Omental fat pad (tissue), 3 donors: ENCODE measurements at regions not wholly inside any gene's neighbourhood (a gene's known extent, or its start where the extent isn't known, plus 50 kb on each side); places are given as distances from the start of the nearest gene placed in this dataset.

Experiments
- ATAC-seq: fragments of 150-250 bp; one replicate; pipeline ENCODE4 v1.9.1; 2016; ENCODE audit warnings: mild to moderate bottlenecking, moderate library complexity; ENCODE audit not compliant: low FRiP score
- DNase-seq: peaks from one replicate; pipeline ENCODE4 v3.0.0-alpha.2; 2019; ENCODE audit warnings: low spot score
- TF ChIP-seq, protein P1 (sequence below), 3 donors: fragments of 450-650 bp; IDR thresholded peaks; one replicate each; pipeline ENCODE4 v1.5.1; 2016 to 2017; ENCODE audit warnings: antibody characterized with exemption in 3 of 3, mild to moderate bottlenecking in 3 of 3, moderate library complexity in 2 of 3

DNA sequence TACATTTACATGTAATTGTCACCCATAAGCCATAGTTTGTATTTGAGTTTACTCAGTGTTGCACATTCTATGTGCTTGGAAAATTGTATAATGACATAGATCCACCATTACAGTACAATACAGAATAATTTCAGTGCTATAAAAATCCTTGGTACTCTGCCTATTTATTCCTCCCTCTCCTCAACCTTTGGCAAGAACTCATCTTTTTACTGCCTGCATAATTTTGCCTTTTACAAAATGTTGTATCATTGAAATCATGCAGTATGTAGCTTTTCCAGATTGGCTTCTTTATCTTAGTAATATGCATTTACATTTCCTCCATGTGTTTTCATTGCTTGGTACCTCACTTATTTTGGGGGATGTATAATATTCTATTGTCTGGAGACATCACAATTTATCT lies 786.9 kb upstream of the SEMA6D start:
- no peak for ATAC-seq

DNA sequence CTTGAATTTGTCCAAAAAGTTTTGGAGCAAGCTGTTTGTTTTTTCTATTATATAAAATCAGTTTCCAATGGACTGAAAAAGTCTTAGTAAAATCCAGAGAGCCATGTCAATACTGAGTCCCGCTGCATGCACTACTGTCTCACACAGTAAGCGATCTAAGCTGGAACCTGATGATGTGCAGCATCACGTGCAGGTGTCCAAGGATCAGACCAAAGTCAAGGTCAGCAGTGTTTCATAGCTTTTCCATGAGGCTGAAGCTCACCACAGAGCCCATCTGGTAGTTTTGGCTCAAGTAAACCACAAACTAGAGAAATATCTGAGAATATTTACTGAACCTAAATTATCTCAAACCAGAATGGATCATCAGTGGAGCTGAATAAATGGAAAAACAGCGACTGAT lies 784.0 kb upstream of the SEMA6D start:
- ATAC-seq: no peak
- TF ChIP-seq, protein P1, sequence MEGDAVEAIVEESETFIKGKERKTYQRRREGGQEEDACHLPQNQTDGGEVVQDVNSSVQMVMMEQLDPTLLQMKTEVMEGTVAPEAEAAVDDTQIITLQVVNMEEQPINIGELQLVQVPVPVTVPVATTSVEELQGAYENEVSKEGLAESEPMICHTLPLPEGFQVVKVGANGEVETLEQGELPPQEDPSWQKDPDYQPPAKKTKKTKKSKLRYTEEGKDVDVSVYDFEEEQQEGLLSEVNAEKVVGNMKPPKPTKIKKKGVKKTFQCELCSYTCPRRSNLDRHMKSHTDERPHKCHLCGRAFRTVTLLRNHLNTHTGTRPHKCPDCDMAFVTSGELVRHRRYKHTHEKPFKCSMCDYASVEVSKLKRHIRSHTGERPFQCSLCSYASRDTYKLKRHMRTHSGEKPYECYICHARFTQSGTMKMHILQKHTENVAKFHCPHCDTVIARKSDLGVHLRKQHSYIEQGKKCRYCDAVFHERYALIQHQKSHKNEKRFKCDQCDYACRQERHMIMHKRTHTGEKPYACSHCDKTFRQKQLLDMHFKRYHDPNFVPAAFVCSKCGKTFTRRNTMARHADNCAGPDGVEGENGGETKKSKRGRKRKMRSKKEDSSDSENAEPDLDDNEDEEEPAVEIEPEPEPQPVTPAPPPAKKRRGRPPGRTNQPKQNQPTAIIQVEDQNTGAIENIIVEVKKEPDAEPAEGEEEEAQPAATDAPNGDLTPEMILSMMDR (IDR thresholded peaks at IDR 0.05): no peak
- no peak for DNase-seq

More for the DNA sequence above, 786.9 kb upstream of the SEMA6D start:
- TF ChIP-seq, protein P1 (IDR thresholded peaks at IDR 0.05): no peak
- DNase-seq: no peak

DNA sequence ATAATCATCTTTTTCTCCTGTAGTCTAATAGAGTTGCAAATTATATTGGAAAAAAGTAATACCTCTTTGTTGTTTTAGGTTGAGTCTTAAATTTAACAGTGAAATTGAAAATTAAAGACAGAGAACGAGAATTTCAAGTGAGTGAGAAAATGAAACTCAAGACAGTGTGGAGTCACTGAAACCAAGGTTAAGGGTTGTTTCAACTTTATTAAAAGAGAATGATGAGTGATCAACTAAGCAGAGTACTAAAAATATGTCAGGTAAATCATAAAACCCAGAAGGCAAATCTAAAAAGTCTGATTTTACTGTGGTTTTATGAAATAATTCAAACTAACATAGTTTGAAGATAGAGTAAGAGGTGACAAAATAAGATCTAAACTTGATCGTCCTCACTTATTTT lies 782.5 kb upstream of the SEMA6D start:
- TF ChIP-seq, protein P1 (IDR thresholded peaks at IDR 0.05): no peak
- no peak for DNase-seq
- ATAC-seq: no peak

DNA sequence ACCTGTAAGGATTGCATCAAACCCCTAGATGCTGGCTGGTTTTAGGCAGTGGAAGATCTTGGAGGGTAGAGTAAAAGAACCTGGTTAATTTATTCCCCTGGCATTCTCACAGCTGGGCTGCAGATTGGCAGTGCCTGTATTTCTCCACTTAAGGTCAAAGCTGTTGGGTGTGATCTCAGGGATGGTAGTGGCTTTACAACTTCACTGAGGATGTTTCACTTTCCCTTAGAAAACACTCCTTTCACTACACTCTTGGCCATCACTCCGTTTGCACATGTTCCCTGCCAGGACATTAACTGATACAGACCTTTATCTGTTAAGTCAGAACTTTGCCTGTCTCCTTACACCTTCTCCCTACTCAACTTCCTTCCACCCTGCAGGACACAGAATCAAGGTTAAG lies 779.1 kb upstream of the SEMA6D start:
- DNase-seq (no peak), ATAC-seq (no peak)
- TF ChIP-seq, protein P1 (IDR thresholded peaks at IDR 0.05): no peak

DNA sequence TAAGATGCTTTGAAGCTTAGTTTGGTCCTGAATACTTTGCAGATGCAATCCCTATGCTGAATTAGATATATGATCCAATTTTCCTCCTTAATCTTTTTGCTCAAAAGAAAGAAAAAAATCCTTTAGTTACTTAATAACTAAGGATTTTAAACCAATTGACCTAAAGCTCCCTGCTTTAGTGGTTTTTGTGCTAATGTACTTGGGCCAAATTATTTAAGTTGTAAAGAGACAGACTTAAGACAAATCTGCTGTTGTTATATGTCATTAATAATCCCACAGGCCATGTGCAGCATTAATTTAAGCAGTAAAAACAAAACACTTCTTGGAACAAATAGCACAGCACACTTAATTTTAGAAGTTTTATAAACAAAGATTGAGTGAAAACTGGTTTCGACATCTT lies 776.1 kb upstream of the SEMA6D start:
- ATAC-seq (no peak), DNase-seq (no peak)
- TF ChIP-seq, protein P1 (IDR thresholded peaks at IDR 0.05): no peak

DNA sequence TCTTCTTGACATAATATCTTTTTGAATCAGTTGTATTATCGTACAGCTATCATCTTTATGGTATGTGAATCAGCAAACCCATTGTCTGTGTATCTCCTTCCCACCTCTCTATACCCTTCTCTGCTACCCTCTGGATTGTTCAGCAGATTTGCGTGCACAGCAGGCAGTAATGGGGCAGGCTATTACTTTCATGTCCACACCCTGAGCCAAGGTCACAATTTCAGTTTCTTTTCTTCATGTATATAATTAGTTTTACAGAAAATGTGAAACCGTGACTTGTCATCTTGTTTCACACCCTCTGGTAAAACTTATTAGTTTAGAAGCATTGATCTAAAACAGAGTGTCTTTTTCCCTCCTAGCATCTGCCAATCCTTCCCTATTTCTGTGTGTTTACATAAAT lies 770.4 kb upstream of the SEMA6D start:
- TF ChIP-seq, protein P1 (IDR thresholded peaks at IDR 0.05): no peak
- DNase-seq: no peak
- ATAC-seq: no peak

DNA sequence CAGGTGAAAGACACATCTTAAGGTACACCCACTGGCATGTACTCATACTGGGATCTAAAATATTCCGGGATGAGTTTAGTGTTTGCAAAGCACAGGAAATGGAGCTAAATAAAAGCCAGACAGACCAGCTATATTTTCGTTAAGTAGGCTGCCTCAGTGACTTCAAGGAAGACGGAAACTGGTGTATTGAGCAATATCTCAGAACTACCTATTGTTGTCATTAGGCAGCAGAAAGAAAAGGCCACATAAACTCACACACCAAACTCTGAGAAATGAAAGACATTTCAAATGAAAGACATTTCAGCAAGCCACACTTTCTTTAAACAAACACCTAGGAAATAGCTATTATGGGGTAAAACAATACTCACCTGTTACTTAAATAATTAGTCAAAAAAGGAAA lies 761.7 kb upstream of the SEMA6D start:
- ATAC-seq (no peak), DNase-seq (no peak)
- TF ChIP-seq, protein P1 (IDR thresholded peaks at IDR 0.05): no peak
